ENCODE measurements at regions not wholly inside any gene's neighbourhood (a gene's known extent, or its start where the extent isn't known, plus 50 kb on each side); places are given as distances from the start of the nearest gene placed in this dataset.
"Not testable (repeated sequence)": the region's sequence is repeated elsewhere in the genome, so short reads cannot be mapped to it uniquely, and the experiment has no call there.

DNA sequence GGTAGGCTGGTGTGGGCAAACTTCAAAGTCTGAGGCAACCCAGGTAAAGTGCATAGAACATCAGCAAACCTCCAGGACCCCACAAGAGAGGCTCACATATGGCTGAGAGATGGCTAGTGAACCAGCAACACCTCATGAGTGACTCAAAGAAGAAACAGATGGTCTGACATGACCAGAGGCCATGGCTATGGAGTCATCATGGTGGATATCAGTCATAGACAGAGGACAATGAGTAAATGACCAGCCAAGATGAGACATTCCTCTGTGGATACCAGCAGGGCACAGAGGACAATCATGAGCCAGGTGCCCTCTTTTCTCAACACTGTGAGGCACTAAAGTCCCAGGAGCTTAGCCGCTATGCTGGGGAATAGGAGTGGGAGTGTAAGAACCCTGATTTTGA lies 180.8 kb downstream of the RASEF start:
- H3K27ac Mint-ChIP-seq = no peak overlapping the region
- no peaks in the 10 kb centered on the region for H3K27me3 Mint-ChIP-seq (ENCODE audit: insufficient read depth)
- H3K4me3 Mint-ChIP-seq = no peak overlapping the region
- peak; percentile 4 for DNase-seq
- no peak for TF ChIP-seq CTCF (IDR thresholded peaks at IDR 0.05)
- H3K9me3 Mint-ChIP-seq = peaks cover 9% of the 10 kb centered on the region
- no peaks in the 10 kb centered on the region for H3K4me1 Mint-ChIP-seq (ENCODE audit: low read depth)
- H3K36me3 Mint-ChIP-seq (ENCODE audit: low read depth) = no peaks in the 10 kb centered on the region

GRCh38 chr9:82882748-82883147 lies 180.2 kb downstream of the RASEF start:
- Mint-ChIP-seq H3K27ac (no peak overlapping the region), H3K9me3 (peaks cover 9% of the 10 kb centered on the region), H3K27me3 (ENCODE audit: insufficient read depth) (no peaks in the 10 kb centered on the region), H3K36me3 (ENCODE audit: low read depth) (no peaks in the 10 kb centered on the region), H3K4me3 (no peak overlapping the region), H3K4me1 (ENCODE audit: low read depth) (no peaks in the 10 kb centered on the region)
- no peak for DNase-seq
- TF ChIP-seq CTCF (IDR thresholded peaks at IDR 0.05) = no peak

- DNase-seq = no peak
- H3K36me3 Mint-ChIP-seq (ENCODE audit: low read depth) = no peaks in the 10 kb centered on the region
- no peaks in the 10 kb centered on the region for H3K27me3 Mint-ChIP-seq (ENCODE audit: insufficient read depth)
- no peaks in the 10 kb centered on the region for H3K4me1 Mint-ChIP-seq (ENCODE audit: low read depth)
- TF ChIP-seq CTCF (IDR thresholded peaks at IDR 0.05) = no peak
- H3K4me3 Mint-ChIP-seq = no peak overlapping the region
- no peak overlapping the region for H3K27ac Mint-ChIP-seq
- H3K9me3 Mint-ChIP-seq = peaks cover 9% of the 10 kb centered on the region
Measured at GRCh38 chr9:82883436-82883835, 179.5 kb downstream of the RASEF start.

- not testable (repeated sequence) for H3K27me3 Mint-ChIP-seq (ENCODE audit: insufficient read depth); H3K4me3 Mint-ChIP-seq; DNase-seq; H3K4me1 Mint-ChIP-seq (ENCODE audit: low read depth); H3K27ac Mint-ChIP-seq; H3K36me3 Mint-ChIP-seq (ENCODE audit: low read depth); H3K9me3 Mint-ChIP-seq
Measured at GRCh38 chr9:82883974-82884373, 179.0 kb downstream of the RASEF start.

- no peak for TF ChIP-seq CTCF (IDR thresholded peaks at IDR 0.05)
- Mint-ChIP-seq H3K9me3 (peaks cover 4% of the 10 kb centered on the region; the same call in 1 of the 2 replicates), H3K4me3 (no peak overlapping the region), H3K27me3 (ENCODE audit: insufficient read depth) (no peaks in the 10 kb centered on the region), H3K4me1 (ENCODE audit: low read depth) (no peaks in the 10 kb centered on the region), H3K27ac (no peak overlapping the region), H3K36me3 (ENCODE audit: low read depth) (no peaks in the 10 kb centered on the region)
- no peak for DNase-seq
Measured at GRCh38 chr9:82890401-82890800, 172.5 kb downstream of the RASEF start.

GRCh38 chr9:82890865-82891264 lies 172.1 kb downstream of the RASEF start:
- no peak for TF ChIP-seq CTCF (IDR thresholded peaks at IDR 0.05)
- no peak overlapping the region for H3K27ac Mint-ChIP-seq
- H3K36me3 Mint-ChIP-seq (ENCODE audit: low read depth) = no peaks in the 10 kb centered on the region
- no peaks in the 10 kb centered on the region for H3K4me1 Mint-ChIP-seq (ENCODE audit: low read depth)
- H3K9me3 Mint-ChIP-seq = peaks cover 4% of the 10 kb centered on the region; the same call in 1 of the 2 replicates
- H3K27me3 Mint-ChIP-seq (ENCODE audit: insufficient read depth) = no peaks in the 10 kb centered on the region
- no peak overlapping the region for H3K4me3 Mint-ChIP-seq
- DNase-seq = no peak
